HG02840 (cell line): ENCODE measurements at regions not wholly inside any gene's neighbourhood (a gene's known extent, or its start where the extent isn't known, plus 50 kb on each side); places are given as distances from the start of the nearest gene placed in this dataset.
"Not testable (repeated sequence)": the region's sequence is repeated elsewhere in the genome, so short reads cannot be mapped to it uniquely, and the experiment has no call there.

Experiments used
- ATAC-seq: cut with Tn5 transposase; IDR thresholded peaks from one replicate; pipeline ENCODE4 v1.9.1; 2021; ENCODE audit warnings: mild to moderate bottlenecking, moderate library complexity, moderate number of reproducible peaks; ENCODE audit not compliant: unreplicated experiment, low FRiP score

DNA sequence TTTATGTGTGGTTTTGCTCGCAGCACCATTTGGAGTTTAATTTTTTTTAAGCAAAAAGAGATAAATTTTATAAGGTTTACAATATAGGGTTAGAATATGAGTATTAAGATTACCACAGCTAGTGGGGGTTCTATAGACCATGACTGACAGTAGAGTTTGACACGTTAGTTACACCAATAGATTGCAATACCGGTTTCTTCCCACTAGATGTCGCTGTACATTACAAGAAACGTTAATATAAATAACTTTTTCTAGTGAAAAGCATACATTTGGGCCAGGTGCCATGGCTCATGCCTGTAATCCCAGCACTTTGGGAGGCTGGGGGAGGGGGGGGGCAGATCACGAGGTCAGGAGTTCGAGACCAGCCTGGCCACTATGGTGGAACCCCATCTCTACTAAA lies 433.6 kb downstream of the MAGEB5 start:
- ATAC-seq: no peak

DNA sequence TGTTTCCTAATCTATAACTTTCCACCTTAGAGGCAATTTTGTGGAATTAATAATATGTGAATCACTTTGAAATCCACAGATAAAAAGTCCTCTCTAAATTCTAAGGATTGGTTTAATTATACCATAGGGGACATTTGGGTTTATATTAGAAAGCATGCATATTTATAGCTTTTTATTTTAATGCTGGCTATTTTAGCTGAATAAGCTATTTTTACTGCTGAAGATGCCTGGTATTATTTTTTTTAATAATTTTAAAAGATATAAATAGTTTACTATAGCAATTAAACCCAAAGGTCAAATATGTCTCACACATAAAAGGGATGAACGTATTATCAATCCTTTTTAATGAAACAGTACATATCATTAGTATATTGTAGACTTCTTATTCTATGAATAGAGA lies 415.4 kb downstream of the MAGEB5 start:
- no peak for ATAC-seq

DNA sequence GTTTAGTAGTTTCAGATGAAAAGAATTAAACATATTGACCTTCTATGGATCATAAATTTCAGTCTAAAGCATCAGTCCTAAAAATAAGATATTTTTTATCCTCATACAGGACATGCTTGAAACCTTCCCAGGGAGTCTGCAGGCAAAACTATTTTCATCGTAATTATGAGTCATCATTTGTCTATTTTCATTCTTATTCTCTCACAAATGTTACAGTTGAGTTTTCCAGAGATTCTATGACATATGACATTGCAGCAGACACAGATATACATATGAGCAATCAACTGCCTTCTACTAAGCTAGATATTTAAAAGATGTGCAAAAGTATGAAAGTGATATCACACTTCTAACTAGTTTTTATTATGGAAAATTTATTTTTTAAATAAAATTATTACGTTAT lies 398.0 kb downstream of the MAGEB5 start:
- no peak for ATAC-seq

DNA sequence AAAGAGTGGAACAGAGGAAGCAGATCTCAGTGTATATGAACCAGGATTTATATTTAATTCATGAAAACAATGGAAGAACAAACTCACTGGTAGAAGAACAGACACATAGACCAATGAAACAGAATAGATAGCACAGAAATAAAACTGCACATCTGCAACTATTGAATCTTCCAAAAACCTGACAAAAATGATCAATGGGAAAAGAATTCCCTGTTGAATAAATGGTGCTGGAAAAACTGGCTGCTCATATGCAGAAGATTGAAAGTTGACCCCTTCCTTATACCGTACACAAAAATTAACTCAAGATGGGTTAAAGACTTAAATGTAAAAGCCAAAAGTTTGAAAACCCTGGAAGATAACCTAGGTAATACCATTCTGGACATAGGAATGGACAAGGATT lies 391.0 kb downstream of the MAGEB5 start:
- ATAC-seq: no peak

DNA sequence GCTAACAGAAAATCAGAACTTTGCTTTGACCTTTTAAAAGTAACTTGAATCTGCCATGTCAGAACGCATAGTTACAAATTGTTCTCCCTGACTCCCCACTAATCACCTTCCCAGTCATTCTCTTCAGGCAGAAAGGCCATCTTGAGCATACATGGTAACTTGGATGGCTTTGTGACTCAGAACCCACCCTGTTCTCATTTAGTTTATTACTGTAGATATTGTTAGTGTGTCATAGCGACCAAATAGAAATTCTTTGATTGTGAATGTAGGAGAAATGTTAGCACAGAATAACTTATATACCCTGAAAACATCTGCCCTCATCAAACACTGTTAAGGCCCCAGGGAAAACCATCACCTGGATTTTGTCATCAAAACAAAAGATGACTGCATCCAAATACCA lies 382.0 kb downstream of the MAGEB5 start:
- ATAC-seq: no peak

DNA sequence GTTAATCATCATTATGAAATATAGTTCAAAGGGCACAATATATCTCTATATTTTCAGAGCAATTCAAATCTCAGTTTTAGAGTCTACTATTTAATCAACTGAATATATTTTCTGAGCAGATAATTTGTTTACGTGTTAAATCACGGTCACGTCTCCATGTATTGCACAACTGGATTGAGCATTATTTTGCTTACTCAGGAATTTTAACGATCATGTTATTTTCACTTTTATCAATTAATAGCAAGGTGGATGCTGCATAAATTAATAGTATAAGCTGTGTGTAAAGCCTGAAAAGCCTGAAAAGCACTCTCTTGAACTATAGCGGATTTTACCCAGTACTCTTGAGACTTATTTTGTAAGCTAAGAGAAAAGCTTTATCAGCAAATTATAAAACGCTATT lies 374.9 kb downstream of the MAGEB5 start:
- no peak for ATAC-seq

DNA sequence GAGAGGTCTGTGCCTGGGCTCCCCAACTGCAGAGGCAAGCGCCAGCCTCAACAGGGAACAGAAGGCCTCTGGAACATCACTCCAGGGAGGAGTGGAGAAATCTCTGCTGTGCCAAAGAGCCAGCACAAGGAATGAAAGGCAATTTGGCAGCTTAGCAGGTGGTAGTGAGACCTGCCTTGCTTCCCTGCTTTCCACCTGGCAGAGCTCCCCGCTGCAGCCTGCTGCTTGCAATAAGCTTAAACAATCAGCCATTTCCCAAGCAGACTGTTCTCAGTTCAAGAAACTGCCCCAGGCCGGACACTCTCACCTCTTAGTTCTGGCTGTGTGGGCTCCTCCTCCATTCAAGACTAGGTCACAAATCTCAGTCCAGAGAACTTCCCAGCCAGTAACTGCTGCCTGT lies 370.6 kb downstream of the MAGEB5 start:
- ATAC-seq: no peak

DNA sequence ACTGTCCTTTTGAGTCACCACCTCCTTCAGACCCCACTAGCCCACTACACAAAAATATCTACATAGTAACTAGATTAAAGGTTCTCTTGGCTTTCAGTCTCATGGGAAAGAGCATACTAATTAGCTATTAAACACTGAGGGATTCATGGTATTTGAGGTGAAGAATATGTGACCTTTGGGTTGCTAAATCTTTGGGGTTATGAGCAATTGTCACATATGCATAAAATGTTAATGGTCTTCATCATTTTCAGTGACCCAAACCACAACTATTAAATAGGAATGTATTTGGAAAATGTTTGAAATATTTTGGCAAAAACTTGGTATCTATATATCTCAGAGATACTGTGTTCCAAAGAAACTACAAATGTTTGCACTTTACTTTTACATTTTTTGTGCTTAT lies 365.1 kb downstream of the MAGEB5 start:
- ATAC-seq: no peak

DNA sequence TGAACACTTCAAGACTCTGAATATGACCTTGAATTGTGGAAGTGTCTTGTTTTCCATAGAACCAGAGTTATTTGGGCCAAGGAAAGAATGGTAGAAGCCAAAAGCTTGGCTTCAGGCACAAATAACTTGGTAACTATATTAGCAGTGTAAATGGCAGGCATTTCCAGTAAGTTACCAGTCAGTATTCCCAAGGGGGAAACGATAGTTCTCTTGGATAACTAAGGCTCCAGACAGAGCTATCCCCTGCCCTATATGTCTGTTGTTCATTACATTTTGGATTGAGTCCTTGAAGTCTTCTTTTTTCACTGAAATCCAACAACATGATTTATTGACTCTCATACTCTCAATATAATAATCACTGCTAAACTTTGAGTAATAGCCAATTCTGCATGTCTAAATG lies 364.1 kb downstream of the MAGEB5 start:
- no peak for ATAC-seq

DNA sequence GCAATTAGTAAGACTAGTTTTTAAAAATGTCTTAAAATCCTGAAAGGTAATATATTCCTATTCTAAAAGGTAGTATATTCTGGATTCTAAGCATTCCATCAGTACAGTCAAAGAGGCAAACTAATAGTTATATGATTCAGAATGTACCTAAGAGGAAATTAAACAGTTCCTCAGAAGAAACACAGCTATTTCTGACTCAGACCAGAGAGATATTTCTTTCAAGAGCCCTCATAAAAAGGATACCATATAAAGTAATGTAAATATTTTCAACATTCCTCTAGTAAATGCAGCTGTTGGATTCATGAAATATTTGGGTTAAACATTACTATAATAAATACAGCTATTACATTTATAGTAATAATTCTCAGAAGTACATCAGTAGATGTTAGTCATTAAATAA lies 358.3 kb downstream of the MAGEB5 start:
- no peak for ATAC-seq

DNA sequence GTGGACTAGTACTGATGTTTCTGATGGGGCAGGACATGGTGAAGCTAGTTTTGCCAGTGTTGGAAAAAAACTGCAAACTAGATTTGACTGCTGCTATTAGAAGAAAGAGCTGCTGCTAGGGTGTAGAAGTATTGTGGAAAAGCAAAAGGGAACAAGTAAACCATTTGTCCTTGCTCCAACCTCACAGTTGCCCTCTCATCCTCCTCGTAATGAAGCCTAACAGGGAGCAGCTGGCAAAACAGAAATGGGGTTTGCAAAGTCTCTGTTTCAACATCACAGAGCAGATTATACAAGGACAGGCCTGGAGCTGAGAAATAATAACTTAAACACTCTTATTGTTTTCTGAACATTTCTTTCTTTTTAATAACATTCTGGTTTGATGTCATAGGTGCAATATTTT lies 346.2 kb downstream of the MAGEB5 start:
- ATAC-seq: no peak

DNA sequence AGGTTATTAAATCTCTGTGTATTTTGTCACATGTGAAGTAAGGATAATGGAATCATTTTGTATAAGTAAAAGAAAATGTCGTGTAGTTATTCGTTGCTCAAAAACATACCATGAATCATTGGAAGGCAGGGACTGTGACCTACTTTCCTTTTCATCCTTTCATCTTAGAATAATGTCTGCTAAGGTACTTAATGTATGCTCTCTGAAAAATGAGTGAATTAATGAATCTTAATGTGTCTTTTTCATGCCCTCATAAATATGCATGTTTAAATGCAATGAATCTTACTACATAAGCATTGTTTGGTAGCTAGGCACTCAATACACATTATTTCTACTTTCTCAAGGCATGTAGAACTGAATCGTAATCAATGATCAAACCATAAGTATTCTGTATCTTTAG lies 343.9 kb downstream of the MAGEB5 start:
- ATAC-seq: no peak

DNA sequence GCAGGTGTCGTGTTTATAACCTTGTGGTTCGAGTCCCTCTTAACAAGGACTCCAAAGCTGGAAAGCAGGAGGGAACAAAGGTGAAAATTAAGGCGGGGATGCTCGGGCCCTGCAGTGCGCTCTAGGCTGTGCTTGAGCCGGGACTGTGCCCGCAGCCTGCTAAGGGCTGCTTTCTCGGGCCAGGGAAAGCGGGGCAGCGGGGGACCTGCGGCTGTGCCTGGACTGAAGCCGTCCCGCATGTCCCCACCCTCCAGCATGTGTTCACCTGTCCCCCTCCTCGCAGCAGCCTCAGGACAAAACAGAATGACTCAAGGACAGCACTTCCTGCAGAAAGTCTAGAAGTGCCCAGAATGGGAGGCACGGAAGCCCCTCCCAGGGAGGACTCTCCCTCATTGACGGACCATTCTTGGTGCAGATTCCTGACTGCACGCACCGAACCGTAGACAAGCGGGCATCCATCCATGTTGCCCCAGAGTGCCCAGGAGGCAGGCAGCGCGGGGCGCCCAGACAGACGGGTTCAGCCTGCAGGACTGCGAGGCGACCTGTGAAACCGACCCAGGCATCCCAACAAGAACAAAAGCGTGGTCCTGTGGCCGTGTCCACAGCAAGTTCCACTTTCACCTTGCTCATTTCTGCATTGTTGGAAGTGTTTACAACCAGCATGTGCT lies 342.9 kb downstream of the MAGEB5 start:
- ATAC-seq: no peak

DNA sequence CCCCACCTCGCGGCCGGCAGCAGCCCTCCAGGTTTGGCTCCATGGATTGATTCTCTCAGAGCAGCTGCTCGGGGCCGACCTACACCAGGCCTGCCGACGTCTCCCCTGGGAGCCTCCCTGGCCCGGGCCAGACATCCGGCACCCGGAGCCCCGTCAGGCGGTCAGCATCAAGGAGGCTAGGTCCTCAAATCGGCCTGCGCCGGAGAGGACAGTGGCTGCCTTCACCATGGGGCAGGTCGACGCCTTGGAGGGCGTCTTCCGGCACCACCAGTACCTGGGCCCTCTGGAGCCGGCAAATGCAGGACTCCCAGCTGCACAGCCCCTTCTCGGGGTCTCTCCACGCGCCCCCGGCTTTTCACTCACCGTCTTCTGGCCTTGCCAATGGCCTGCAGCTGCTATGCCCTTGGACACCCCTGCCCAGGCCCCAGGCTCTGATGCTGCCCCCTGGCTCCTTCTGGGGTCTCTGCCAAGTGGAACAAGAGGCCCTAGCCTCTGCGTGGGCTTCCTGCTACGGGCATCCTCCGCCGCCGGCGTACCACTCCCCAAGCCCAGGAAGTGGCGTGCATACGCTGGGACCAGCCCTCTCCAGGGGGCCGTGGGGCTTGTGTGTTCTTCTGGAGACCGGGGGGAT lies 341.8 kb downstream of the MAGEB5 start:
- ATAC-seq: no peak

DNA sequence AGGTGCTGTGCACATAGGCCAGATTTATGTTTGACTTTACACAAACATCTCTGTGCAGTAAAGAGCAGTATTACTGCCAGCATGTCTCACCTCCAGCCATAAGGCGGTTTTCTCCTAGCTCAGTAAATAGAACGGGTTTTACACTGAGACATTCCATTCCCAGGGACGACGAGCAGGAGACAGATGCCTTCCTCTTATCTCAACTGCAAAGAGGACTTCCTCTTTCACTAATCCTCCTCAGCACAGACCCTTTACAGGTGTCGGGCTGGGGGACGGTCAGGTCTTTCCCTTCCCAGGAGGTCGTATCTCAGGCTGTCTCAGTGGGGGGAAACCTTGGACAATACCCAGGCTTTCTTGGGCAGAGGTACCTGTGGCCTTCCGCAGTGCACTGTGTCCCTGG lies 309.8 kb downstream of the MAGEB5 start:
- not testable (repeated sequence) for ATAC-seq

DNA sequence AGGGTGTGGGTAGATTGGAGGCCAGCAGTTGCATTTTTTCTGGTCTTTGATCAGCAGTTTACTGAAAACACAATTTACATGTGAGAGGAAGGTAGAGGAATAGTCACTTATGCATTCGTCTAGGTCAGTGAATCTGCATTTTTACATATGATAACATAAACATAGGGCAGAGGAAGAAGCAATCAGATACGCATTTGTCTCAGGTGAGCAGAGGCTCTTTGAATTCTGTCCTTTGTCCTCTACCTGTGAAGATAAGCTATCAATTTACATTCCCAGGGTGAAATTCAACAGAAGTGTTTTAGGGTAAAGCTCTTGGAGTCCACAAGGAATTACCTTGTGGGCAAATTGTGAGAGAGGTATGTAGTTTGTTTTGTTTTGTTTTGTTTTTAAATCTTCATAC lies 306.5 kb downstream of the MAGEB5 start:
- no peak for ATAC-seq

DNA sequence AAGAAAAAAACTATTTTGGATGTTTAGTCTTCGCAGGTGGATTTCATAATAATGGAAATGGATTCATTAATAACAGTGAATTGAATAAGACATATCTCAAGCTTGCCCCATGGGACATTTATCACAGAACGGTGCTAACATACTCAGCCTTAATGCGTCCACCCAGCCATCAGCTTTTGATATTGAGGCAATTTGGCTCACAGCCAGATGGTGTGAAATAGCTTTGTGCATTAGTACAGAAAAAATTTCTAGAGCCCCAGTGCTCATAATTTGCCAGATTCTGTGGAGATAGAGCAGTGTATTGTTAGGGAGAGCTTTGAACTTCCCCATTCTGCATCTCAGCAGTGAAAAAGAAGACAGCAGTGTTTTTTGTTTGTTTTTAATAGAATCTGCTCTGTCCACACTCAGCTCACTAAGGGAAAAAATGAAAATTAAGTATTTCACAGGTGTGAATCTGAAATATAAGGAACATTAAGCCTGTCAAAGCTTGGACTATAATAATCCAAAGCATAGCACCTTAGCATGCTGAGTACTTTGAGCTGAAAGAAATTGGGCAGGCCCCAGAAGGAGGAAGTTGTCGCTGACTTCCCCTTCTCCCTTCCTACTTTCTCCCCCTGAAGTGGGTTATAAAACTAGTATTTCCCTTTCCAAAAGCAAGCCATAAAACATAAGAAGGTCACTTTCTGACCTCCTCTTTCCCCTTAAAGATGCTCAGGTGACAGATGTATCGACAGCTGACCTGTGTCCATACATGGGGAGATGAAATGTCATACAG lies 295.8 kb downstream of the MAGEB5 start:
- no peak for ATAC-seq

DNA sequence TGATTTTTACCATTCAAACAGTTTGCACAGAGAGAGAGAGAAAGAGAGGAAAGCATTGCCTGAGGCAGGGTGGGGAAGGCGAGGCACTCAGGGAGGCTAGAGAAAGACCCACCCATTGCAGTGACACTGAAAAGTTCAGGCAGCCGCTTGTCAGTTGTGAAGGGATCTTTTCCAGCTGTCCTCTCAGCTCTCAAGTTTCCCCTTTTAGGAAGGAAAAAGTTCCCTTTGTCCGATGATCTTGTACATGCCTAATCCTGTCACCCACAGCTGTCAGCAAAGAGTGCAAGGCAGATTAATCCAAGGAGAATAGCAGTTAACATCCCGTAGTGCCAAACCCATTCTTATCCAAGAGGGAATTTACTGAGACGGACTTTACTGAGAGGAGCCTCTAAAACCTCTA lies 255.0 kb downstream of the MAGEB5 start:
- no peak for ATAC-seq

DNA sequence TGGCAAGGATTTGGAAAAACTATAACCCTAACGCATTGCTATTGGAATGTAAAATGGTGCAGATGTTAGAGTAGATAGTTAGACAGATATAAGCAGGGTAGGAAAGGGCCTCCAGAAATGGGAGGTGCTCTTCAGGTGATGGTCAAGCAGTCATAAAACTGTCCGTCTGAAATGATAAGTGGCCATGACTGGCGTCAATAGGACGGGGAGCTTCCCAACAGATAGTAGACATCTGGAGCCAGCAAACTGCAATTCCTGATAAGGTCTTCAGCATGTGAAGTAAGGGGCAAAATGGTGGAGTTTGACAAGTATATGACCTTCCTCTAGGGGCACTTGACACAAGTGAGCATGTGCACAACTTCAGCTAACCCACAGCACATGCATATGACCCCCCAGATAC lies 250.4 kb downstream of the MAGEB5 start:
- ATAC-seq: no peak

DNA sequence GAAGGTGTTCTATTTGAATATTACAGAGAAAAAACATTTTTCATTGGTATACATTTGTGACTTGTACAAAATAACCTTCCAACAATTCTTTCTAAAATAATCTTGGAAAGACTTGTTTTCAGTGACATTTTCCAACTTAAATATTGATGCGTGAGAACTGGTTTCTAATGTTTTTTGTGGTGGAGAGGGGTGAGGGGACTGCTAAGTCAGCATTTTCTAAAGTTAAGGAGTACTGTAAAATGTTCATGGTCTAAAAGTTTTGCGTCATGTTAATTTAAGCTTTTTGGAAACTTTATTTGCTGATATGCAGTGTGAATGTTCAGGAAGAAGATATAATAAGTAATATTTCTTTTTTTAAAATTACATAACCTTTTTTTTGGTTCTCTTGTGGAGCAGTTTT lies 229.3 kb downstream of the MAGEB5 start:
- ATAC-seq: no peak

DNA sequence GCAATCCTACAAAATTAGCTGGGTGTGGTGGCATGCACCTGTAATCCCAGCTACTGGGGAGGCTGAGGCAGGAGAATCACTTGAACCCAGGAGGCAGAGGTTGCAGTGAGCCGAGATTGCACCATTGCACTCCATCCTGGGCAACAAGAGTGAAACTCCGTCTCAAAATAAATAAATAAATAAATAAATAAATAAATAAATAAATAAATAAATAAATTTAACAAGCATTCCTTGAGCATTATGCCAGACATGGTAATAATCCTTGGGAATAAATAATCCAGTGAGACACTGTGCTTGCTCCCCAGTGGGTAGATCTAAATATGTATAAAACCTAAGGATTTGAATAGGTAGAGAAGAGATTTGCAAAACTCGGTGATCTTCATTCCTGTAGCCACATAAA lies 228.4 kb downstream of the MAGEB5 start:
- ATAC-seq: not testable (repeated sequence)

DNA sequence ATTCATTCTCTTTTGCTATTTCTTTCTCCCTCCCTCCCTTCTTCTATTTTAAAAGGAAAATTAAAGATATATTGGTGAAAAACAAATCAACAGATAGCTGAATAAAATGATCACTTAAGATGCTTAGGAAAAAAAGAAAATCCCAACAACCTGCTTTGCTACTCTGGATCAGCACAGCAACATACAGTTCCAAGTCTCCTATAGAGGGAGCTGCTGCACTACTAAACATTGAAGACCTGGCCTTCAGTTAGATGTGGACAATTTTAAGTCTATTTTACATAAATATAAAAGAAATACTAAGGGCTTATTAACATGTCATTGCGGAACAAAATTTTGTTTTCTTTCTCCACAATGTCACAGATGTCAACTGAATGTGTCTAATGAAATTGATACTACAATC lies 226.4 kb downstream of the MAGEB5 start:
- no peak for ATAC-seq
